CD1c-positive myeloid dendritic cell (primary cell): ENCODE measurements at regions not wholly inside any gene's neighbourhood (a gene's known extent, or its start where the extent isn't known, plus 50 kb on each side); places are given as distances from the start of the nearest gene placed in this dataset.
"Not testable (repeated sequence)": the region's sequence is repeated elsewhere in the genome, so short reads cannot be mapped to it uniquely, and the experiment has no call there.

Experiments
- DNase-seq: peaks from one replicate; pipeline ENCODE4 v3.0.0-alpha.2; 2016; ENCODE audit errors: extremely low spot score

DNA sequence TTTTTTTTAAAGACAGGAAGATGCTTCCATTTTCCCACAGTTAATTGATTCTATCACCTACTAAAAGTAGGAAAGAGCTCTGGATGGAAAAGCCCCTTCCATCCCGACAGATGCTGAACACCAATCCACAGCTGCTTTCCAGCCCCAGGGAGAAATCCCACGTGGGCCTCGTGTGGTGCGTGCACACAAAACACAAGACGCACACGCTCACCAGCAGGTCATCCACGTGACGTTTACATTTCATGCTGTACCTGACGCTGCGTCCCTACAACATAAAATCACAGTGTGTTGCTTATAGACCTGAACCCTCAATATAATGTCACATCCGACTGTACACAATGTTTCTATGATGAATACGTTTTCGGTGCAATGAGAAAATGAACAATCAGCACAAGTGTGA lies 50.2 kb upstream of the DACT2 start:
- DNase-seq = no peak

- DNase-seq = peak; percentile 20
Observed at GRCh38 chr6:168370310-168370991, 50.9 kb upstream of the DACT2 start.

DNA sequence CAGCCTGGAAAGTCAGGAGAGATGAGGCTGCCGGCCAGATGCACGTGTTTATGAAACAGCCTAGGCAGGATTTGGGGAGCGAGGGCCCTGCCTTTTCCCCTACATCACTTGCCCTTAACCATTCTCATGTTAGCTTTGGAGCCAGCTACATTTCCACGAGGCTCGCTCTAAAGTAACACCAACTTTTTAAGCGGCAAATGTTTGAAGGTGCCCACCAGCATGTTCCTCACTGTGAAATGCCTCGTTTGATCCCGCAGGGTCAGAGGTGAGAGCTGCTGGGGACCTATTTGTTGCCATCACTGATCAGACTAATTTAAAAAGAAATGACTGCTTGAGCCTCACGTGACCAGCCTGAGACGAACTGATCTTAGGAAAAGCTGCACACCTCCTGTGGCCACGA lies 51.6 kb upstream of the DACT2 start:
- DNase-seq = no peak

GRCh38 chr6:168371618-168371980 lies 52.0 kb upstream of the DACT2 start:
- DNase-seq = no peak

DNA sequence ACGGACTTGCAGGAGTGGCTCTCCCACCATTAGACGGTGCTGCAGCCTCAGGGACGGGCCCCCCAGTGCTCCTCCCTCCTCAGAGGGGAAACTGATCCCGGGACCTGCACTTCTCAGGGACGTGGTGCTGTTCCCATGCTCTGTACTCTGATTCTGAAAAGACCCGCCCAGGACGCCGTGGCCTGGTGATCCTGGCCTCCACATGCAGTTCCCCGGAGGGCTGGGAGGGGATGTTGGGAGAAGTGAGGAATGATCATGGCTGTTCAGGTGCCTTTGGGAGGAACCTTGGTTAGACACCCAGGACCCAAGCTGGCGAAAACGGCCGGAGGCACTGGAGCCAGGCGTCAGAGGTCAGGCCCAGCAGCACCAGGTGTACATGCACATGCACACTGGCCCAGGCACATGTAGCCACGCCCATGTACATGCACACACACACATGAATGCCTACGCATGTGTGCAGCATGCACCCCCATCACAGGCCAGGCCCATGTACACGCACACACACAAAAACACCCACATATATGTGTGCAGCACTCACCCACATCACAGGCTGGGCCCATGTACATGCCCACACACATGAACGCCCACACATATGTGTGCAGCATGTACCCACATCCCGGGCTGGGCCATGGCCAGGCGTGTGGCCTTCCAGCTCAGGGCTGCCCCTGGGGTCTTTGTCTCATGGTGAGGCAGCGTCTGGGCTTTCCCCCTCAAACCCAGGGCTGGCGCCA lies 52.6 kb upstream of the DACT2 start:
- DNase-seq = no peak

- no peak for DNase-seq
Observed at GRCh38 chr6:168372889-168373288, 53.3 kb upstream of the DACT2 start.

DNA sequence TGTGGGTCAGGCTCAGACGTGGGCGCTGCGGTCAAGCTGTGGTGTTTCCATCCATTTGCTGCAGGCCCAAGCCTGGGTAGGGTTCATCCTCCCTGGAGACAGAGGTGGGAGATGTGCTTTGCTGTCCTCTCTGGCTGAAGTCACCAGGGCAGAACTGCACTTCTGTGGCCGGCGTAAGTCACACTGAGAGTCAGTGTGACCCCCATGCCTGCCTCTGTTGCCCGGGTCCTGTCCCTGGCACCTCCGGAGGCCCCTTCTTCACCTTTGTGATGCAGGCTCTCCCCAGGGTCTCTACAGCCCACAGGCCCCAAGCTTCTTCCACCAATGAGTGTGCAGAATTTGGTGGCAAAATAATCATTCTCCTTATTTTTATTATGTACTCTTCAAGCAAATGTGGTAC lies 53.8 kb upstream of the DACT2 start:
- DNase-seq = no peak

GRCh38 chr6:168374051-168374502 lies 54.5 kb upstream of the DACT2 start:
- no peak for DNase-seq

GRCh38 chr6:168374541-168375071 lies 55.0 kb upstream of the DACT2 start:
- no peak for DNase-seq

GRCh38 chr6:168376120-168376519 lies 56.5 kb upstream of the DACT2 start:
- DNase-seq = no peak

GRCh38 chr6:168376811-168377483 lies 57.4 kb upstream of the DACT2 start:
- no peak for DNase-seq

- no peak for DNase-seq
Observed at GRCh38 chr6:168377484-168377855, 57.9 kb upstream of the DACT2 start.

DNA sequence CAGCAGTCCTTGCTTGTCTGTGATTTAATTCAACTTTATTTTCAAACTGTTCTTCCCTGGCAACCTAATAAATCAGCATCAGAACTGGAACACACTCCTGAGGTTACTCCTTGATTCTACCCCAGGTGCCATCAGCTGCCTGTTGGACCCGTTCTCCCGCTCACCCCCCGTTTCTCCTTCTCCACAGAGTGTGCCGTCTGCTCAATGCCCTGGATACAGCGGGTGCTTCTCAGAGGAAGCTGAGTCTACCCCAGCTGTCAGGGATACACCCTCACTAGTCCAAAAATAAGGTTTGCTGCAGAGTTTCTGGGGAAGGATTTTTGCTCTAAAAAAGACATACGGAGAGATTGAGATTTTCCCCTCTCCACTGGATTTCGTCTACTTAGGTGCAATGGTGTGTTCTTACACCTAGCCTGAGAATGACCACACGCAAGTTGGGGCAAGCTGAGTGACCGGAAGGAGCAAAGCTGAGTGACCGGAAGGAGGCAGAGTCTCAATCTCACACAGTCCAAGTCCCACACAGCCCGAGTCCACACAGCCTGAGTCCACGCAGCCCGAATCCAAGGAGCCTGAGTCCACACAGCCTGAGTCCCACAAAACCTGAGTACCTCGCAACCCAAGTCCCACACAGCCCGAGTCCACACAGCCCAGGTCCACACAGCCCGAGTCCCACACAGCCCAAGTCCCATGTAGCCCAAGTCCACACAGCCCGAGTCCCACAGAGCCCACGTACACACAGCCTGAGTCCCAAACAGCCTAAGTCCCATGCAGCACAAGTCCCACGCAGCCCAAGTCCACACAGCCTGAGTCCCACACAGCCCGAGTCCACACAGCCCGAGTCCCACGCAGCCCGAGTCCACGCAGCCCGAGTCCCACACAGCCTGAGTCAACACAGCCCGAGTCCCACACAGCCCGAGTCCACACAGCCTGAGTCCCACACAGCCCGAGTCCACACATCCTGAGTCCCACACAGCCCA lies 58.6 kb upstream of the DACT2 start:
- no peak for DNase-seq

GRCh38 chr6:168379579-168379978 lies 60.0 kb upstream of the DACT2 start:
- not testable (repeated sequence) for DNase-seq

GRCh38 chr6:168380166-168380955 lies 60.6 kb upstream of the SMOC2 start:
- not testable (repeated sequence) for DNase-seq

DNA sequence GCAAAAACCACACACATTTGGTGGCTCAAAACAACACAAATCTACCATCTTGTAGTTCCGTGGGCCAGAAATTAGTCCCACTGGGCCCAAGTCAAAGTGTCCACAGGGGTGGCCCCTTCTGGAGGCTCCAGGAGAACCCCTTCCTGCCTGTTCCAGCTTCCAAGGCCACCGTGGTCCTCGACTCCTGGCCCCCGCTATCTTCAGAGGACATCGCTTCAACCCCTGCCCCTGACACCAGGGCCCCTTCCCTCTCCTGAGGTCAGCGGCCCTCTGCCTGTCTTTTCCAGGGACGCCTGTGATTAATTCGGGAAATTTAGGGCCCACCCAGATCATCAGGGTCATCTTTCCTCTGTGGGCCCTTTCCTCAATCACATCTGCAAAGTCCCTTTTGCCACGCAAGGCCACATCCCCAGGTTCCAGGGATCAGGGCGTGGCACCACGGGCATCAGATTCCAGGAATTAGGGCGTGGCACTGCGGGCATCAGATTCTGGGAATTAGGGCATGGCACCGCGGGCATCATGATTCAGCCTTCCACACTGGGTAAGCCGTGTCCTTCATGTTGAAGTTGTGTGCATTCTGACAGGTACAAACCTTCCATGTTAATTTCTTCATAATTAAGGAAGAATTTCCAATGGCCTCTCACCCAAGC lies 59.9 kb upstream of the SMOC2 start:
- no peak for DNase-seq

DNA sequence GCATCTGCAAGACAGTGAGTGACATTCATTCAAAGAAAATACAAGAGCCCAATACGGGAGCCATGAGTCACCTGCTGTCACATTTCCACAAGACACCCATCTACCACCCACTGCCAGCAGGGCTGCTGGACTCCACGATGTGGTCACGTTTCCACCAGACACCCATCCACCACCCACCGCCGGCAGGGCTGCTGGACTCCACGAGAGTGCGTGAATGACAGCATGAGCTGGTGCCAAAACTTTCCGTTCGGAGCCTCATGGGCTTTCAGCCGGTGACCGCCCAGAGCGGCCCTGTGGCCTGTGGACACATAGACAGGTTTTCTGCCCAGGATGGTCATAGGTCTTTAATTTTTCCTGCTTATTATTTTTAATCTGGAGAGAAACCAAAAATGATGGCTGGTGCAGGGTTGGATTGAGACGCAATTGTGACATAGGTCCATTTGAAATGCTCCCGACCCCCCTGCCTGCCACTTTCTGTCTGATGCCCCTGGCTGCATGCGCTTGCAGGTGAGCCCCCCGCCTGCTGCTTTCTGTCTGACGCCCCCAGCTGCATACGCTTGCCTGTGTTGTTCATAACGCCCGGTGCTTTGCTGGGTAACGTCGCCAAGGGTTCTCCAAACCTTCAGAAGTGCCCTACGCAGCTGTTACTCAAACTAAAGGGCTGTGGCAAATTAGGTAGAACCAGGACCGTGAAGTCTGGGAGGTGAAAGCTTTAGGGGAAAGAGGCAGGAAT lies 59.1 kb upstream of the SMOC2 start:
- DNase-seq = no peak

- DNase-seq = no peak
Observed at GRCh38 chr6:168383062-168383854, 57.7 kb upstream of the SMOC2 start.
